ENCODE measurements at regions not wholly inside any gene's neighbourhood (a gene's known extent, or its start where the extent isn't known, plus 50 kb on each side); places are given as distances from the start of the nearest gene placed in this dataset.

- TF ChIP-seq CTCF (IDR thresholded peaks at IDR 0.05; ENCODE audit: borderline replicate concordance, extremely low read depth, low read length, poor library complexity, severe bottlenecking) (no peak), EZH2 (IDR thresholded peaks at IDR 0.05; ENCODE audit: borderline replicate concordance, low read depth, low read length, severe bottlenecking) (no peak)
Measured at GRCh38 chr3:107061466-107061865, 315.8 kb upstream of the CCDC54 start.
